ENCODE measurements at regions not wholly inside any gene's neighbourhood (a gene's known extent, or its start where the extent isn't known, plus 50 kb on each side); places are given as distances from the start of the nearest gene placed in this dataset.

- Mint-ChIP-seq H3K4me3 (no peak overlapping the region), H3K27ac (no peak overlapping the region), H3K4me1 (peaks cover 2% of the 10 kb centered on the region), H3K27me3 (peaks cover 7% of the 10 kb centered on the region), H3K9me3 (ENCODE audit: insufficient read depth) (no peaks in the 10 kb centered on the region)
- Histone ChIP-seq H3K4me1 (ENCODE audit: control insufficient read depth in 2 of 2, insufficient read depth in 2 of 2, low read length in 2 of 2) (no peaks in the 10 kb centered on the region), H2AFZ (ENCODE audit: insufficient read depth, low read depth, low read length, poor library complexity, severe bottlenecking) (no peak overlapping the region), H3K27ac (ENCODE audit: low read length in 2 of 2) (no peak overlapping the region), H3K4me3 (ENCODE audit: control extremely low read depth in 1 of 5, extremely low read depth in 1 of 5, insufficient read depth in 1 of 5, low read depth in 2 of 5, low read length in 4 of 5) (no peak overlapping the region), H4K20me1 (ENCODE audit: control insufficient read depth, insufficient read depth, low read length, poor library complexity, severe bottlenecking) (no peaks in the 10 kb centered on the region), H3K27me3 (replicated peaks in 1 of 4; ENCODE audit: control extremely low read depth in 1 of 4, control insufficient read depth in 3 of 4, insufficient read depth in 4 of 4, low read length in 3 of 4) (no peaks in the 10 kb centered on the region), H3K9ac (ENCODE audit: low read length) (no peak overlapping the region), H3K4me2 (replicated peaks; ENCODE audit: low read depth, low read length, poor library complexity, severe bottlenecking) (no peak overlapping the region), H3K36me3 (replicated peaks in 1 of 2; ENCODE audit: control extremely low read depth in 1 of 2, control insufficient read depth in 1 of 2, extremely low read depth in 1 of 2, insufficient read depth in 2 of 2, low read length in 1 of 2) (no peaks in the 10 kb centered on the region), H3K9me3 (ENCODE audit: control extremely low read depth in 1 of 3, control insufficient read depth in 2 of 3, insufficient read depth in 1 of 3, low read length in 2 of 3) (no peaks in the 10 kb centered on the region), H3K79me2 (ENCODE audit: control insufficient read depth, insufficient read depth, low read length) (no peaks in the 10 kb centered on the region)
- DNase-seq (no peak), ATAC-seq (ENCODE audit: low read depth) (no peak)
- ChIA-PET CTCF (interaction anchor here (0.6 to 3.8 kb wide), 2 partner anchors 145 to 419 kb away, joined by 3 to 17 read pairs; no protein-coding TSS in a partner anchor), POLR2A (no interaction called here)
- 96% methylated on average over 3 of the region's 4 CpGs for WGBS (ENCODE audit: insufficient coverage)
- intact Hi-C loops (cut with micrococcal nuclease), result no loop called here
- TF ChIP-seq EZH2 (IDR thresholded peaks at IDR 0.05; ENCODE audit: borderline replicate concordance, insufficient read depth, low read depth, low read length, poor library complexity, severe bottlenecking), result no peak
- TF ChIP-seq CTCF (IDR thresholded peaks at IDR 0.05), result no peak
Measured at GRCh38 chr1:9435153-9435636, 104.1 kb upstream of the SLC25A33 start.

- no peak overlapping the region for H3K4me3 Mint-ChIP-seq
- CTCF ChIA-PET, result no interaction called here
- WGBS (ENCODE audit: insufficient coverage), result 86% methylated on average over 2 of the region's 5 CpGs
Measured at GRCh38 chr1:9435854-9436640, 103.2 kb upstream of the SLC25A33 start.

More at GRCh38 chr1:9435854-9436640, 103.2 kb upstream of the SLC25A33 start:
- no peaks in the 10 kb centered on the region for H3K27me3 ChIP-seq (replicated peaks in 1 of 4; ENCODE audit: control extremely low read depth in 1 of 4, control insufficient read depth in 3 of 4, insufficient read depth in 4 of 4, low read length in 3 of 4)
- H4K20me1 ChIP-seq (ENCODE audit: control insufficient read depth, insufficient read depth, low read length, poor library complexity, severe bottlenecking), result no peaks in the 10 kb centered on the region
- H3K4me1 ChIP-seq (ENCODE audit: control insufficient read depth in 2 of 2, insufficient read depth in 2 of 2, low read length in 2 of 2), result no peaks in the 10 kb centered on the region
- no peaks in the 10 kb centered on the region for H3K9me3 ChIP-seq (ENCODE audit: control extremely low read depth in 1 of 3, control insufficient read depth in 2 of 3, insufficient read depth in 1 of 3, low read length in 2 of 3)
- Mint-ChIP-seq H3K27ac (no peak overlapping the region), H3K4me1 (no peaks in the 10 kb centered on the region), H3K9me3 (ENCODE audit: insufficient read depth) (no peaks in the 10 kb centered on the region), H3K27me3 (peaks cover 12% of the 10 kb centered on the region)
- no peak overlapping the region for H3K27ac ChIP-seq (ENCODE audit: low read length in 2 of 2)
- H3K36me3 ChIP-seq (replicated peaks in 1 of 2; ENCODE audit: control extremely low read depth in 1 of 2, control insufficient read depth in 1 of 2, extremely low read depth in 1 of 2, insufficient read depth in 2 of 2, low read length in 1 of 2), result no peaks in the 10 kb centered on the region
- no peak overlapping the region for H2AFZ ChIP-seq (ENCODE audit: insufficient read depth, low read depth, low read length, poor library complexity, severe bottlenecking)
- H3K4me2 ChIP-seq (replicated peaks; ENCODE audit: low read depth, low read length, poor library complexity, severe bottlenecking), result no peak overlapping the region
- no peak for ATAC-seq (ENCODE audit: low read depth)
- POLR2A ChIA-PET, result no interaction called here
- TF ChIP-seq EZH2 (IDR thresholded peaks at IDR 0.05; ENCODE audit: borderline replicate concordance, insufficient read depth, low read depth, low read length, poor library complexity, severe bottlenecking) (no peak), CTCF (IDR thresholded peaks at IDR 0.05) (no peak)
- no peak overlapping the region for H3K4me3 ChIP-seq (ENCODE audit: control extremely low read depth in 1 of 5, extremely low read depth in 1 of 5, insufficient read depth in 1 of 5, low read depth in 2 of 5, low read length in 4 of 5)
- H3K9ac ChIP-seq (ENCODE audit: low read length), result no peak overlapping the region
- no peak for DNase-seq
- intact Hi-C loops (cut with micrococcal nuclease), result no loop called here
- no peaks in the 10 kb centered on the region for H3K79me2 ChIP-seq (ENCODE audit: control insufficient read depth, insufficient read depth, low read length)
